GM18505 (cell line): ENCODE measurements at regions not wholly inside any gene's neighbourhood (a gene's known extent, or its start where the extent isn't known, plus 50 kb on each side); places are given as distances from the start of the nearest gene placed in this dataset.

Experiments used
- ATAC-seq: cut with Tn5 transposase; IDR thresholded peaks from one replicate; pipeline ENCODE4 v1.9.1; 2021; ENCODE audit not compliant: unreplicated experiment
- POLR2A ChIP-seq: IDR thresholded peaks from 4 replicates; pipeline ENCODE4 v1.6.1; 2011; ENCODE audit warnings: borderline replicate concordance; ENCODE audit not compliant: insufficient read depth, insufficient read length; ENCODE audit errors: extremely low read depth

DNA sequence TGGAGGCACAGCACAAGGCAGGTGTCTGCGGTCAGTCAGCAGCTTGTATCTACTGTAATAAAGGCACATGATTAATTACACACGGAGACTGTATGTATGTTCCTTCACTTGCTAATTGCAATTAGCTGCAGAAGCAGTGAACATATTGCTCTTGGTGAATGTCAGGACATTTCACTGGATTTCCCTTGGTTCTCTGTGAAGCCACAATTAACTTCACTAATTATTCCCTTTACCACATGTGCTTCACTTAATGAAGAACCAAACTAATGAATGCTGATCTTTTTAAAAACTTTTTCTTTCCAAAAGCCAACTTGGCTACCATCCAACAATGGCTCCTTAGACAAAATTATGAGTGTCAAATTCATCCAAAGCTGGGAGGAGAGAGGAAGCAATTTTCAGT lies 290.7 kb downstream of the ADRA2A start:
- TF ChIP-seq POLR2A: no peak
- ATAC-seq: no peak

DNA sequence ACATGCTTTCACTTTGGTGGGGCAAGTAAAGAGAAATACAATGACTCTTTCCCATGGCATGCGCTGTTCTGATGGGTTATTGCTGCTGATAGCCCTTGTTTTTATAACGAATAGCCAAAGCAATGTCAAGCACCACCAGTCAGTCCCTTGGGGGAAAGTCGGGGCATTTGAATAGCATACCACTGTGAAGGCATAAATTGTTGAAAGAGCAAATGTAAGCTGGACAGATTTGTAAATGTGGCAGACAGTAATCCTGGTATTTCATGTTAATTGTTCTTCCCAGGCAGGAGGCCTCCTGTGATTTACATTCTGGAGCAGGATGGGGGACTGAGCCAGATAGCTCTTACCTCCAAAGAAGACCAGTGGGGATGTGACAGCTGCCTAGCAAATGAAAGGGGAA lies 293.3 kb downstream of the ADRA2A start:
- no peak for ATAC-seq
- no peak for TF ChIP-seq POLR2A

DNA sequence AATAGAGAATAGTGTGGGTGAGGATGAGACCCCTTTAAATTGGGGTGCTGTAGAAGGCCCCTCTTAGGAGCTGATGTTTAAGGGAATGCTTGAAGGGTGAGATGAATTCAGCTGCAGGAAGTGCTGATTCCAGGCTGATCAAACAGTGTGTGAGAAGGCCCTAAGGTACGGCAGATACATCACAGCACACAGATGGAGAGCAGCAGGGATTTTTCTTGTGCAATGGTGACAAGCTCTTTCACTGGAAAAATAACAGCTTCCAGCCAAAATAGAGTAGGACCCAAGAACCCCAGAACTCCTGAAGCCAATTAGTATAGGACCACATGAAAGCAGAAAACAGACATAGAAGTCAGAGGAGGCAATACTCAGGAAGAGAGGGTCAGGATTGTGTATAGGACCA lies 296.9 kb downstream of the ADRA2A start:
- ATAC-seq: no peak
- TF ChIP-seq POLR2A: no peak

DNA sequence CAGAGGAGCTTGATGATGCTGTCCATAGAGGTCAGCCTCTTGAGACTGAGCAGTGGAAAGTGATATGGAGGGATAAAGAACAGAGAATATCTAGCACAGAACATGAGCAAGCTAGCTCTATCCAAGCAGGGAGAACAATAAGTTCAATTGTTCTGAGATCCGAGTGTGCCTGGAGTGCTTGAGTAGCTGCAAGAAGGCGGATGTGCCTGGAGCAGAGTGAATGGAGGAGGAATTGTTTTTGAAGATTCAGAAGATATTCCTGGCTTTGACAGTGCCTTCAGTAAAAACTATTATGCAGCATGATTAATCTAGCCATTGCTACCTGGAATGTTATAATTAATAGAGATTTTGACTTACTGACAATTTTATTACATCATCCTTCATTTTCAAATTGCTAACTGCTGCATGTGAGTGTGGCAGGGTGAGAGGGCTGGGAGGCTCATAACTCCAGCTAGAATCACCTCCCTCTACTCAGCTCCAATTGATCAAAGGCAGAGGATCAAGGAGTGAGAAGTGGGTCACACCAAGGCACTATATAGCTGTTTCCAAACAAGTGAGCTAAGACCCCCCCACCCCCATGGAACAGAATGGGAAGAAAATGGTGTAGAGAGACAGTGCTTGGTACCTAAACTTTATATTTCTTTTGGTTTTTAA lies 302.8 kb downstream of the ADRA2A start:
- ATAC-seq: no peak
- no peak for TF ChIP-seq POLR2A

DNA sequence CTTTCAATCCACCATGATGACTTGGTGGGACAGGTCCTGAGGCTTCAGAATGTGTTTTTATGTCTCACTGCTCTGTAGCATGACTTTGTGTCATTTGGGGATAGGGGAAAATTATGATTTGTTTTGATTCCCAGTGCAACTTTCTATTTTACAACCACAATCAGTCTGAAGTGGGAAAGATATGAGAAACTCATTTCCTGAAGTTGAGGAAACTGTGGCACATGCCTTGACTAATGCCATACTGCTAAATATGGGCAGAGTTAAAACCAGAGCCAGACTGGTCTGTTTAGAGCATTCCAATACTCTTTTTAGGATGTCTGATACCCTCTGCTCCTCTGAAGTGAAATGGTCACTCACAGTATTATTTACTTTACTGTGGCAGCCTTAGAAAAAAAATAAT lies 307.7 kb downstream of the ADRA2A start:
- TF ChIP-seq POLR2A: no peak
- ATAC-seq: no peak

DNA sequence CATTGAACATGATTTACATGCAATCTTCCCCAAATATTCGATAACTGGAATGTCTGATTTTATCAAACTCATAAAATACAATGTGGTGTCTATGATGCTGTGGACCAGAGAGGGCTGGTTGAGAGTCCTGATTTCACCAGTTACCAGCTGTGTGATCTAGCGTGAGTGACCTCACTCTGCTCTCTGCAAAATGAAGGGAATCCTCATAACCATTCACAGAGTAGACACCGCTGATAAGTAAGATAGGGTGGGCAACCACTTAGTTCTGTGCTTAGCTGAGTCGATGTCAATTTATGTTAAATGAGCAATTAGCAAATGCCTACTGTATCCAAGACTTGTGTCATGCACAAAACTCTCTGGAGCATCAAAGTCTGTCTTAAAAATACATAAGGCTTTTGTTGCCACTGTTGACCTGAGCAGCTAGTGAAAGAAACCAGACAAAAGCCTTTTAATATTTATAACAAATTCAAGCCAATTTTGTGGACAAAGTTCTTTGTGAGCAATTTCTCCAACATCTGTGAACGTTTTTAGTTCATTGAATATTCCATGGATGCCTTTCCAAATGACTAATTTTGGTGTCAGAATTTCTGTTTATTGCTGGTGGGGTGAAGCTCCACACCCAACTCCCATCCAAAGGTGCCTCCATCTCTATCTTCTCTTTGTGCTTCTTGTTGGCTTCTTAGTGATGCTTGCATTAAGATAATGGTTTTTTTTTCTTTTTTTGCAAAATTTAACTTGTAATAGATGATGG lies 314.2 kb downstream of the ADRA2A start:
- TF ChIP-seq POLR2A: no peak
- ATAC-seq: no peak

DNA sequence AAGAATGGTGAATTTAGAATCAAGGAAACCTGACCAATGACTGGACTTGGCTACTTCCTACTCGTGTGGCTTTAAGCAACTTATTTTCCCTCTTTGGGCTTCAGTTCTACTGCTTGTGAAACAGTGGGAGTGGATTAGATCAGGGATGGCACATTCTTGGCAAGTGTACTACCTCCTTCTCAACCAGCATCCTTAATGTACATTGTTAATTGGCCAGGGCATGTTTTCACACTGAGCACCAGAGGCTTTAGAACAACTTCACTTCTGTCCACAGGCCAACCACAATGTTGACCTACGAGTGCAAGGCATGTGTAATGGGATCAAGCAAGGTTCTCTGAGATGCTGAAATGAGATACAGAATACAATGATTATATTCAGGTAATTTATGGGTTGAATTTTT lies 315.3 kb downstream of the ADRA2A start:
- no peak for ATAC-seq
- no peak for TF ChIP-seq POLR2A

DNA sequence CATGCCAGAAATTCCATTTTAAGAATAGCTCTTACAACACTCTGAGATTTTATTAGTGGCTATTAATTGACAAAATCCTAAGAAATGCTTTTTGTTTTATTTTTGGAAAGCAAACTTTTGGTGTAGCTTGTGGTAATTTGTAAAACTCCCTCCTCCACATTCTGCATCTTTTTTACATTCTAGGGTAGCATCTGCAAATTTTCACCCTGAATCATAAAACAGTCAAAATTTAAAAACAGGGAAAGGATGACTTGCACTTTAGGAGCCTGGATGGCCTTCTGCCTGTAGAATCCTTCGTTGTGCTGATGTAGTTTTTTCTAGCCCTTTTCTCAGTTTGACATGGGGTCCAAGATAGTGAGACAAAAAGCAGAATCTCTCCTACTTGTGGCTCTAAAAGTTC lies 316.1 kb downstream of the ADRA2A start:
- ATAC-seq: no peak
- no peak for TF ChIP-seq POLR2A

DNA sequence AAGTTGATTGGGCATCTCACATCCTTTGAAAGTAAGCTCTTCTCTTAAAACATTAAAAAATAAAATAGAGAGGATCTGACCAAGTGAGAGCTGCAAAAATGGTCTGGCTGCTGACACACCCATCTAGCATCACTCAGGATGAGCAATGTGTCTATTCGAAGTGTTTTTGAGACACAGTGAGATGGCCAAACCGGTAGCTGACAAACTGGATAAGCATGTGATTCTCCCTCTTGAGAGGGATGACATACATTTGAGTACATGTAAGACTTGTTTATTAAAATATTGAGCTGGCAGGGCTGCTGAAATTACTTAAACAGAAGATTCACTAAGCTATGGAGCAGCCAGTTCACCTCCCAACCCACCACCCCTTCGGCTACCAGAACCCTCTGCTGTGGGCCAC lies 333.9 kb downstream of the ADRA2A start:
- no peak for TF ChIP-seq POLR2A
- no peak for ATAC-seq

DNA sequence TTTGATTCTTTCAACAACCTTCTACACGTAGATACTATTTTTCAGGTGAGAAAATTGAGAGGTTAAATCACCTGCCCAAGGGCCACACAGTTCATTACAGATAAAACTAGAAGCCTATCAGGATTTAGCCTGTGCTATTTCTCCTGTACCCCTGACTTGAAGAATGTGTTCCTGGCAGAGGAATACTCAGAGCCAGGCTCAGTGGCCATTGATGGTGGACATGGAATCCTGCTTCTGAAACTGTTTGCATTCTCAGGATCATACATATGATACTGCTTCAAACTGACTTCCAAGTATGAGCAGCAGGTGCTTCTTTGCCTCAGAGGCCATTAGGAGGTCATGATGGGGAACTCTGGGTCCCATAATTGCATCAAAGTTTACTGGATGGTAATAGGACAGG lies 348.6 kb downstream of the ADRA2A start:
- ATAC-seq: no peak
- TF ChIP-seq POLR2A: no peak

DNA sequence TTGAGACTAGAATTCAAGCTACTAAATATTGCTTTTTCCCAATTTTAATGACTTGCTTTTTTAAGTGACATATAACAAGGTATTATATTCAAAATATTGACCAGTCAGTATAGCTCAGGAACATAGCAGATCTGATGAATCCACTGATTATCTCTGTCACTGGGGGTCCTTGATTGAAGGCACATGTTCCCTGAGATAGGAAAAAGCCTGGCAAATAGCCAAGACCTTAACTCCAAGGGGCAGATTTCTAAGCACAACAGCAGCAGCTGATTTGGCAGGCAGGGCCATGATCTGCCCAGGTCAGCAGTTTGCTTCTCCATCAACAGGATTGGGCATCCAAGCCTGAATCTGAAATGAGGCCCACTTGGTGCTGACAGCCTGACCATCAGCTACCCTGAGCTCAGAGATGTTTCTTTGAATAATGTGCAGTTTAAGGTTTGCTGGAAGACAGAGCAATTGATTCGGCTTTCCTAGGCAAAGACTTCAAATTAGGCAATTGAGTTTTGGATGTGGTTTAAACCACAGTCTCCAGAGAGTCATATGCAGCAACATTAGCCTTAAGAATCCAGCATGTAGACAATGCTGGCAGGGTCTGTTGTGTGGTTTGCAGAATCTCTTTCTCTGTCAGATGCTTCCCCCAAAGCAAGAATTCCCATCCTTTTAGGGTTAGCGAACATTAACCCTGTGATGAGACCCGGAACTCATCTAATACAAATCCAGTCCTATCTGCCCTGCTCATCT lies 352.6 kb downstream of the ADRA2A start:
- no peak for ATAC-seq
- no peak for TF ChIP-seq POLR2A

DNA sequence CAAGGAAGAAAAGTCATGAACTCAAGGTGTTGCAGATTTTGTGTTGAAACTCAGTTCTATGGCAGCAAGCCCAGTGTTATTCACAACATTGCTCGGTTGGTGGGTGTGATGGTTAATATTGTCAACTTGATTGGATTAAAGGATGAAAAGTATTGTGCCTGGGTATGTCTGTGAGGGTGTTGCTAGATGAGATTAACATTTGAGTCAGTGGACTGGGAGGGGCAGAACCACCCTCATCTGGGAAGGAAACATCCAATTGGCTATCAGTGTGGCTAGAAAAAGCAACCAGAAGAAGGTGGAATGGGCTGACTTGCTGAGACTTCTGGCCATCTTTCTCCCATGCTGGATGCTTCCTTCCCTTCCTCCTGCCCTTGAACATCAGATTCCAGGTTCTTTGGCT lies 353.2 kb downstream of the ADRA2A start:
- no peak for TF ChIP-seq POLR2A
- no peak for ATAC-seq

DNA sequence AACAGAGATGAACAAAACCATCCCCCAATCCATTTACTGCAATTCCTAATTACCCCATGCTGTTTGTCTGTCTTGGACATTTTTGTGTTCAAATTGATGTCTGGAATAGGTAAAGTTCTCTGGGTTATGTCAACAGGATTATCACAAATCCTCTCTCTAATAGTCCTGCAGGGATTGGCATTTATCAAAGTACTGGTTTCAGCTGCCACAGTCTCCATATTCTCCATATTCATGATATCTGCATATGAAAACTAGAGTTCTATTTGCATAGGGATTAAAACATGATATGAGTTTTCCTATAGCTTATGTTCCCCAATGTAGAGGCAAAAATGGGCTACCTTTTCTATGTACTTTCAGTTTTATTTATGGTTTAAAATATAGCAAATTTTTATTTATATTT lies 355.8 kb downstream of the ADRA2A start:
- ATAC-seq: no peak
- TF ChIP-seq POLR2A: no peak

DNA sequence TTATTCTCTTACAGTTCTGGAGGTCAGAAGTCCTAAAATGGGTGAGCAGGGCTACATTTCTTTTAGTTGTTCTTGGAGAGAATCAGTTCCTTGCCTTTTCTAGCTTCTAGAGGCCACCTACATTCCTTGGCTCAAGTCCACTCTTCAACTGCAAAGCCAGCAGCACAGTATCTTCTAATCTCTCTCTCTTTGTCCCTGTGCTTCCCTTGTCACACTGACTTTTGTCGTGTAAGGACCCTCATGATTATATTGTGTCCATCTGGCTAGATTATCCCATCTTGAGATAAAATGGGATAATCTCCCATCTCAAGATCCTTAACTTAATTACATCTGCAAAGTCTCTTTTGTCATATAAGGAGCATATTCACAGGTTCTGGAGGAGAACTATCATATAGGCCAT lies 359.0 kb downstream of the ADRA2A start:
- TF ChIP-seq POLR2A: no peak
- ATAC-seq: no peak

DNA sequence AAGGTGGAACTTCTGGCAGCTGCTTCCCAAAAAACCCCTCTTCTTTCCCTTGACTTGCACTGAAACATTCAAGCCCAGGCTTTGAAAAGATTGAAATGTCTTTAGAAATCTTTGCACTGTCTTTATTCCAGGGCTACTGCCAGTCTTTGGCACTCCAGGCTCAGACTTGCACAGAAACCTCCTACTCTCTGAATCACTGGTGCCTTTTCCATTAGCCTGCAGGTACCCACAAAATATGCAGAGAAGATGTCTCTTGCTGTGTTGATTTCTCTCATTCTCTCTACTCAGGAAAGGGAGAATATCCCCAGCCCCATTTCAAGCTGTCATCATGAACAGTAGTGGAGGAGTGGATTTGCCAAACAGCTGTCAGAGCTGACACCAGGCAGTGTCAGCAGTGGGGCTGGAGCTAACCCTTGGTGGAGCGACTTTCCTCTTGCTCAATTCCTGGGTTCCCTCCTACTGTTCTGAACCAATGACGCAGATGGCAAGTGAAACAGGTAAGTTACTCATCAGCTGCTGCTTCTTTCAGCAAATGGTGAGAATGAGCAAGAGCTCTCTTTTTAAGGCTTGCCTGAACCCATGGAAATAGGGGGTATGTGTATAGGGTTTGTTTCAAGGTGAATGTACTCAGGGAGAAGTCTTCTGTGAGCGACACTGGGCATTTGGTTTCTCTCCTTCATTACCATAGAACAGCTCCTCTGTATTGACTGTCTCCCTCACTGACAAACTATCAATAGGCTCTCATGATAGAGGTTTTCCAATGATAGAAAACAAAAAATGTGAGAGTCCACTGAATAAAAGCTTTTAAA lies 362.4 kb downstream of the ADRA2A start:
- ATAC-seq: no peak
- no peak for TF ChIP-seq POLR2A
